Ishikawa (cell line): ENCODE measurements at regions not wholly inside any gene's neighbourhood (a gene's known extent, or its start where the extent isn't known, plus 50 kb on each side); places are given as distances from the start of the nearest gene placed in this dataset.

Experiments used
- CEBPB ChIP-seq: IDR thresholded peaks from 2 replicates; pipeline ENCODE4 v1.6.1; 2012
- EP300 ChIP-seq: IDR thresholded peaks from 2 replicates; pipeline ENCODE4 v1.6.1; 2012; ENCODE audit warnings: borderline replicate concordance
- MAX ChIP-seq: IDR thresholded peaks from 2 replicates; pipeline ENCODE4 v1.6.1; 2012
- RAD21 ChIP-seq: IDR thresholded peaks from 2 replicates; pipeline ENCODE4 v1.6.1; 2012; ENCODE audit warnings: low read depth
- REST ChIP-seq: IDR thresholded peaks from 2 replicates; pipeline ENCODE4 v1.6.1; 2012; ENCODE audit warnings: low read depth, mild to moderate bottlenecking
- TAF1 ChIP-seq: IDR thresholded peaks from 2 replicates; pipeline ENCODE4 v1.6.1; 2012; ENCODE audit warnings: low read depth, mild to moderate bottlenecking
- TEAD4 ChIP-seq: IDR thresholded peaks from 2 replicates; pipeline ENCODE4 v1.6.1; 2012

- TF ChIP-seq TAF1: no peak
- no peak for TF ChIP-seq EP300
- TF ChIP-seq REST: no peak
- no peak for TF ChIP-seq MAX
- TF ChIP-seq CEBPB: no peak
- TF ChIP-seq RAD21: no peak
- no peak for TF ChIP-seq TEAD4
Observed at GRCh38 chr10:83218205-83218604, 921.1 kb upstream of the GHITM start.
